ENCODE measurements at regions not wholly inside any gene's neighbourhood (a gene's known extent, or its start where the extent isn't known, plus 50 kb on each side); places are given as distances from the start of the nearest gene placed in this dataset.
"Not testable (repeated sequence)": the region's sequence is repeated elsewhere in the genome, so short reads cannot be mapped to it uniquely, and the experiment has no call there.

- H3K27ac ChIP-seq (ENCODE audit: insufficient read length, low read depth, low read length); H3T11ph ChIP-seq (ENCODE audit: low read length); H4K91ac ChIP-seq (ENCODE audit: insufficient read length, low read depth, low read length); H3K4me3 Mint-ChIP-seq; H2BK5ac ChIP-seq (ENCODE audit: insufficient read length, low read length); H3K36me3 Mint-ChIP-seq (ENCODE audit: insufficient read depth in 1 of 3, low read depth in 3 of 3); H3K9me3 Mint-ChIP-seq; H3K27me3 Mint-ChIP-seq (ENCODE audit: low read depth); H3K14ac ChIP-seq (ENCODE audit: insufficient read depth, low read length); H2AK5ac ChIP-seq (ENCODE audit: insufficient read length, low read length); H3K56ac ChIP-seq (ENCODE audit: insufficient read length, low read depth, low read length); H3K79me1 ChIP-seq (ENCODE audit: insufficient read depth, low read depth, low read length, poor library complexity, severe bottlenecking); H3K27ac Mint-ChIP-seq; H2BK12ac ChIP-seq (ENCODE audit: insufficient read length, low read depth, low read length); H2AFZ ChIP-seq (ENCODE audit: low read length); H3K9ac ChIP-seq (ENCODE audit: extremely low read depth, insufficient read length, low read length); H2BK120ac ChIP-seq (ENCODE audit: low read depth, low read length, poor library complexity, severe bottlenecking); H3K79me2 ChIP-seq (ENCODE audit: insufficient read depth, low read length); H3K4me2 ChIP-seq (ENCODE audit: insufficient read depth, insufficient read length, low read length); H3K23ac ChIP-seq (ENCODE audit: insufficient read length, low read depth, low read length); H3K9me3 ChIP-seq (ENCODE audit: control insufficient read depth, low read depth, low read length); H3K23me2 ChIP-seq (ENCODE audit: insufficient read length, low read depth, low read length, poor library complexity, severe bottlenecking); H3K18ac ChIP-seq (ENCODE audit: insufficient read length, low read depth, low read length); H4K20me1 ChIP-seq (ENCODE audit: control insufficient read depth, insufficient read depth, insufficient read length); H2BK20ac ChIP-seq (ENCODE audit: low read depth, low read length, poor library complexity, severe bottlenecking); H4K5ac ChIP-seq (ENCODE audit: insufficient read length, low read depth, low read length); H3K4ac ChIP-seq (ENCODE audit: low read depth, low read length); H3K4me1 Mint-ChIP-seq; H3K4me1 ChIP-seq (ENCODE audit: insufficient read depth, low read length); DNase-seq; H2BK15ac ChIP-seq (ENCODE audit: low read depth, low read length); H3K27me3 ChIP-seq (ENCODE audit: insufficient read depth, low read length); H4K8ac ChIP-seq (replicated peaks; ENCODE audit: insufficient read length, low read depth, low read length): not testable (repeated sequence)
- no CpG with 5 or more reads among the region's 4 CpGs for WGBS (ENCODE audit: extremely low coverage, insufficient read length, low lambda C conversion rate)
Observed at GRCh38 chr2:242171290-242171689, 301.8 kb downstream of the RTP5 start.
